ENCODE measurements at regions not wholly inside any gene's neighbourhood (a gene's known extent, or its start where the extent isn't known, plus 50 kb on each side); places are given as distances from the start of the nearest gene placed in this dataset.

- no peak for TF ChIP-seq CTCF (IDR thresholded peaks at IDR 0.05)
- no peak for TF ChIP-seq TCF7L2 (IDR thresholded peaks at IDR 0.05; ENCODE audit: low read depth, low read length)
- no peak for TF ChIP-seq POLR2AphosphoS5 (IDR thresholded peaks at IDR 0.05; ENCODE audit: low read depth, low read length)
Observed at GRCh38 chr4:184309241-184310170, 91.8 kb upstream of the ENPP6 start.

Data from Panc1 (cell line).